ENCODE measurements at regions not wholly inside any gene's neighbourhood (a gene's known extent, or its start where the extent isn't known, plus 50 kb on each side); places are given as distances from the start of the nearest gene placed in this dataset.

- ATAC-seq (no peak), FAIRE-seq (no peak), DNase-seq (ENCODE audit: low read depth in 1 of 2, low spot score in 1 of 2) (no peak)
- Histone ChIP-seq H3K4me3 (no peak overlapping the region), H3K27ac (no peak overlapping the region), H3K4me2 (no peak overlapping the region), H3K9me3 (no peaks in the 10 kb centered on the region), H3K4me1 (no peaks in the 10 kb centered on the region)
- WGBS (ENCODE audit: missing lambda C conversion rate): 93% methylated on average over 1 of the region's 1 CpG
- ChIA-PET CTCF (no interaction called here), POLR2A (no interaction called here)
- TF ChIP-seq MAFK (IDR thresholded peaks at IDR 0.05; ENCODE audit: partially characterized antibody) (peak; percentile 15), ZNF302 (CRISPR knock-in tag; IDR thresholded peaks at IDR 0.05) (no peak)
Measured at GRCh38 chr3:39657775-39658174, 151.6 kb upstream of the MYRIP start.

- no peaks in the 10 kb centered on the region for H3K9me3 ChIP-seq
- POLR2A ChIA-PET: no interaction called here
- no peak overlapping the region for H3K4me2 ChIP-seq
- no peak overlapping the region for H3K4me3 ChIP-seq
- no peak overlapping the region for H3K27ac ChIP-seq
- TF ChIP-seq JUN (IDR thresholded peaks at IDR 0.05) (no peak), SREBF2 (IDR thresholded peaks at IDR 0.05) (no peak), EHMT2 (IDR thresholded peaks at IDR 0.05; ENCODE audit: low read depth) (no peak), HES2 (IDR thresholded peaks at IDR 0.05) (no peak), RCOR1 (IDR thresholded peaks at IDR 0.05; ENCODE audit: low read depth, low read length) (no peak), TP53 (CRISPR knock-in tag; IDR thresholded peaks at IDR 0.05) (no peak), CHD4 (IDR thresholded peaks at IDR 0.05; ENCODE audit: borderline replicate concordance) (no peak), RFX5 (IDR thresholded peaks at IDR 0.05) (no peak), NR3C1 (IDR thresholded peaks at IDR 0.05) (no peak), HOXB13 (CRISPR knock-in tag; IDR thresholded peaks at IDR 0.05; ENCODE audit: low read depth) (no peak), EP300 (IDR thresholded peaks at IDR 0.05) (no peak), SMC3 (IDR thresholded peaks at IDR 0.05) (no peak), BHLHE40 (IDR thresholded peaks at IDR 0.05; ENCODE audit: low read depth, low read length) (no peak), FOXS1 (CRISPR knock-in tag; IDR thresholded peaks at IDR 0.05) (no peak), GATA3 (IDR thresholded peaks at IDR 0.05; ENCODE audit: borderline replicate concordance) (no peak), RARB (CRISPR knock-in tag; IDR thresholded peaks at IDR 0.05) (no peak), MAX (IDR thresholded peaks at IDR 0.05) (no peak), ELK1 (IDR thresholded peaks at IDR 0.05; ENCODE audit: low read depth, low read length) (no peak), POLR2AphosphoS2 (conservative IDR thresholded peaks at IDR 0.05; ENCODE audit: low read length) (no peak), ZNF302 (CRISPR knock-in tag; IDR thresholded peaks at IDR 0.05) (no peak)
- WGBS (ENCODE audit: missing lambda C conversion rate): 29% methylated on average over 4 of the region's 4 CpGs
- no peak for DNase-seq (ENCODE audit: low read depth in 1 of 2, low spot score in 1 of 2)
- CTCF ChIA-PET: no interaction called here
- no peaks in the 10 kb centered on the region for H3K4me1 ChIP-seq
- ATAC-seq: no peak
- no peak for FAIRE-seq
Measured at GRCh38 chr3:39664931-39665330, 144.5 kb upstream of the MYRIP start.

- ATAC-seq (no peak), FAIRE-seq (no peak), DNase-seq (ENCODE audit: low read depth in 1 of 2, low spot score in 1 of 2) (no peak)
- H3K4me2 ChIP-seq: no peak overlapping the region
- TF ChIP-seq CHD2 (IDR thresholded peaks at IDR 0.05; ENCODE audit: low read length, partially characterized antibody): no peak
- no peak for TF ChIP-seq PBX3 (IDR thresholded peaks at IDR 0.05)
- TF ChIP-seq HEYL (CRISPR knock-in tag; IDR thresholded peaks at IDR 0.05): no peak
- no peak for TF ChIP-seq RFX5 (IDR thresholded peaks at IDR 0.05)
- TF ChIP-seq FOSL2 (IDR thresholded peaks at IDR 0.05): no peak
- no peak for TF ChIP-seq FOSL2 (CRISPR knock-in tag; IDR thresholded peaks at IDR 0.05)
- TF ChIP-seq HOXB13 (CRISPR knock-in tag; IDR thresholded peaks at IDR 0.05; ENCODE audit: low read depth): no peak
- TF ChIP-seq FOXS1 (CRISPR knock-in tag; IDR thresholded peaks at IDR 0.05): no peak
- no peak for TF ChIP-seq HDAC2 (IDR thresholded peaks at IDR 0.05)
- TF ChIP-seq FOSB (CRISPR knock-in tag; IDR thresholded peaks at IDR 0.05): no peak
- POLR2A ChIA-PET: no interaction called here
- no peak overlapping the region for H3K4me3 ChIP-seq
- H3K4me1 ChIP-seq: no peaks in the 10 kb centered on the region
- CTCF ChIA-PET: no interaction called here
- H3K9me3 ChIP-seq: no peaks in the 10 kb centered on the region
- no peak overlapping the region for H3K27ac ChIP-seq
Measured at GRCh38 chr3:39665441-39665840, 144.0 kb upstream of the MYRIP start.

Measured in A549 (cell line).